ENCODE measurements at regions not wholly inside any gene's neighbourhood (a gene's known extent, or its start where the extent isn't known, plus 50 kb on each side); places are given as distances from the start of the nearest gene placed in this dataset.
"Not testable (repeated sequence)": the region's sequence is repeated elsewhere in the genome, so short reads cannot be mapped to it uniquely, and the experiment has no call there.

DNA sequence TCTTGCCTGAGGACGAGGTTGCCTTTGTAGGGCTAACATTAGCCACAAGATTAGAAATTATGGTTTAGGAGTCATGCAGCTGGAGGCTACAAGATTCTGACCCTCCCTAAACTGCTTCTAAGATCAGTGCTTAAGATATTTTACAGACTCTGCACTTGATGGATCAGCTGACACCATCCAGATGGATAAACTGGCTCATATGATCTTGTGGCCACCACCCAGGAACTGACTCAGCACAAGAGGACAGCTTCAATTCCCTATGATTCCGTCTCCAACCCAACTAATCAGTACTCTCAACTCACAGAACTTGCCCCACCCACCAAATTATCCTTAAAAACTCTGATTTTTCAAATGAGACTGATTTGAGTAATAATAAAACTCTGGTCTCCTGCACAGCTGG lies 118.5 kb upstream of the CXorf51A start:
- TF ChIP-seq, protein P1, sequence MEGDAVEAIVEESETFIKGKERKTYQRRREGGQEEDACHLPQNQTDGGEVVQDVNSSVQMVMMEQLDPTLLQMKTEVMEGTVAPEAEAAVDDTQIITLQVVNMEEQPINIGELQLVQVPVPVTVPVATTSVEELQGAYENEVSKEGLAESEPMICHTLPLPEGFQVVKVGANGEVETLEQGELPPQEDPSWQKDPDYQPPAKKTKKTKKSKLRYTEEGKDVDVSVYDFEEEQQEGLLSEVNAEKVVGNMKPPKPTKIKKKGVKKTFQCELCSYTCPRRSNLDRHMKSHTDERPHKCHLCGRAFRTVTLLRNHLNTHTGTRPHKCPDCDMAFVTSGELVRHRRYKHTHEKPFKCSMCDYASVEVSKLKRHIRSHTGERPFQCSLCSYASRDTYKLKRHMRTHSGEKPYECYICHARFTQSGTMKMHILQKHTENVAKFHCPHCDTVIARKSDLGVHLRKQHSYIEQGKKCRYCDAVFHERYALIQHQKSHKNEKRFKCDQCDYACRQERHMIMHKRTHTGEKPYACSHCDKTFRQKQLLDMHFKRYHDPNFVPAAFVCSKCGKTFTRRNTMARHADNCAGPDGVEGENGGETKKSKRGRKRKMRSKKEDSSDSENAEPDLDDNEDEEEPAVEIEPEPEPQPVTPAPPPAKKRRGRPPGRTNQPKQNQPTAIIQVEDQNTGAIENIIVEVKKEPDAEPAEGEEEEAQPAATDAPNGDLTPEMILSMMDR (tag by site-specific recombination; IDR thresholded peaks at IDR 0.05) = not testable (repeated sequence)
- TF ChIP-seq ZNF777 (tag by site-specific recombination; IDR thresholded peaks at IDR 0.05; ENCODE audit: borderline replicate concordance); ZNF707 (tag by site-specific recombination; IDR thresholded peaks at IDR 0.05); ZSCAN4 (tag by site-specific recombination; IDR thresholded peaks at IDR 0.05); PRDM10 (tag by site-specific recombination; IDR thresholded peaks at IDR 0.05); ZFP37 (tag by site-specific recombination; IDR thresholded peaks at IDR 0.05); BCL11B (tag by site-specific recombination; IDR thresholded peaks at IDR 0.05; ENCODE audit: low read depth); ZNF391 (tag by site-specific recombination; IDR thresholded peaks at IDR 0.05; ENCODE audit: borderline replicate concordance, low read depth); ZNF473 (tag by site-specific recombination; IDR thresholded peaks at IDR 0.05): not testable (repeated sequence)
- TF ChIP-seq, protein P2, sequence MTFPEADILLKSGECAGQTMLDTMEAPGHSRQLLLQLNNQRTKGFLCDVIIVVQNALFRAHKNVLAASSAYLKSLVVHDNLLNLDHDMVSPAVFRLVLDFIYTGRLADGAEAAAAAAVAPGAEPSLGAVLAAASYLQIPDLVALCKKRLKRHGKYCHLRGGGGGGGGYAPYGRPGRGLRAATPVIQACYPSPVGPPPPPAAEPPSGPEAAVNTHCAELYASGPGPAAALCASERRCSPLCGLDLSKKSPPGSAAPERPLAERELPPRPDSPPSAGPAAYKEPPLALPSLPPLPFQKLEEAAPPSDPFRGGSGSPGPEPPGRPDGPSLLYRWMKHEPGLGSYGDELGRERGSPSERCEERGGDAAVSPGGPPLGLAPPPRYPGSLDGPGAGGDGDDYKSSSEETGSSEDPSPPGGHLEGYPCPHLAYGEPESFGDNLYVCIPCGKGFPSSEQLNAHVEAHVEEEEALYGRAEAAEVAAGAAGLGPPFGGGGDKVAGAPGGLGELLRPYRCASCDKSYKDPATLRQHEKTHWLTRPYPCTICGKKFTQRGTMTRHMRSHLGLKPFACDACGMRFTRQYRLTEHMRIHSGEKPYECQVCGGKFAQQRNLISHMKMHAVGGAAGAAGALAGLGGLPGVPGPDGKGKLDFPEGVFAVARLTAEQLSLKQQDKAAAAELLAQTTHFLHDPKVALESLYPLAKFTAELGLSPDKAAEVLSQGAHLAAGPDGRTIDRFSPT (tag by site-specific recombination; IDR thresholded peaks at IDR 0.05) = not testable (repeated sequence)
- TF ChIP-seq, protein P3, sequence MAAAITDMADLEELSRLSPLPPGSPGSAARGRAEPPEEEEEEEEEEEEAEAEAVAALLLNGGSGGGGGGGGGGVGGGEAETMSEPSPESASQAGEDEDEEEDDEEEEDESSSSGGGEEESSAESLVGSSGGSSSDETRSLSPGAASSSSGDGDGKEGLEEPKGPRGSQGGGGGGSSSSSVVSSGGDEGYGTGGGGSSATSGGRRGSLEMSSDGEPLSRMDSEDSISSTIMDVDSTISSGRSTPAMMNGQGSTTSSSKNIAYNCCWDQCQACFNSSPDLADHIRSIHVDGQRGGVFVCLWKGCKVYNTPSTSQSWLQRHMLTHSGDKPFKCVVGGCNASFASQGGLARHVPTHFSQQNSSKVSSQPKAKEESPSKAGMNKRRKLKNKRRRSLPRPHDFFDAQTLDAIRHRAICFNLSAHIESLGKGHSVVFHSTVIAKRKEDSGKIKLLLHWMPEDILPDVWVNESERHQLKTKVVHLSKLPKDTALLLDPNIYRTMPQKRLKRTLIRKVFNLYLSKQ (tag by site-specific recombination; IDR thresholded peaks at IDR 0.05; ENCODE audit: borderline replicate concordance) = not testable (repeated sequence)

Measured in HEK293 (cell line).